ENCODE measurements at regions not wholly inside any gene's neighbourhood (a gene's known extent, or its start where the extent isn't known, plus 50 kb on each side); places are given as distances from the start of the nearest gene placed in this dataset.

GRCh38 chr22:48537343-48537680 is 1290.4 kb downstream of the BRD1 start:
- no peak for DNase-seq

- DNase-seq = no peak
Observed at GRCh38 chr22:48536541-48537342, 1290.9 kb downstream of the BRD1 start.

GRCh38 chr22:48535868-48536540 is 1291.7 kb downstream of the BRD1 start:
- DNase-seq = no peak

- DNase-seq = no peak
Observed at GRCh38 chr22:48534395-48534958, 1293.2 kb downstream of the BRD1 start.

- DNase-seq = no peak
Observed at GRCh38 chr22:48532986-48533385, 1294.7 kb downstream of the BRD1 start.

GRCh38 chr22:48531761-48532435 is 1295.8 kb downstream of the BRD1 start:
- no peak for DNase-seq

- DNase-seq = no peak
Observed at GRCh38 chr22:48531108-48531507, 1296.6 kb downstream of the BRD1 start.

- DNase-seq = no peak
Observed at GRCh38 chr22:48530666-48531065, 1297.0 kb downstream of the BRD1 start.

GRCh38 chr22:48528221-48528915 is 1299.3 kb downstream of the BRD1 start:
- no peak for DNase-seq

GRCh38 chr22:48523761-48524160 is 1303.9 kb downstream of the BRD1 start:
- no peak for DNase-seq

- DNase-seq = peak; percentile 22
Observed at GRCh38 chr22:48523091-48523490, 1304.6 kb downstream of the BRD1 start.

GRCh38 chr22:48522271-48522670 is 1305.4 kb downstream of the BRD1 start:
- DNase-seq = no peak

GRCh38 chr22:48520884-48521588 is 1306.6 kb downstream of the BRD1 start:
- DNase-seq = peak; percentile 4

GRCh38 chr22:48520207-48520606 is 1307.5 kb downstream of the BRD1 start:
- no peak for DNase-seq

- no peak for DNase-seq
Observed at GRCh38 chr22:48517039-48518030, 1310.3 kb downstream of the BRD1 start.

GRCh38 chr22:48516571-48516970 is 1311.1 kb downstream of the BRD1 start:
- DNase-seq = no peak

- no peak for DNase-seq
Observed at GRCh38 chr22:48515571-48516200, 1312.0 kb downstream of the BRD1 start.

- DNase-seq = no peak
Observed at GRCh38 chr22:48513929-48514328, 1313.7 kb downstream of the BRD1 start.

GRCh38 chr22:48513446-48513845 is 1314.2 kb downstream of the BRD1 start:
- DNase-seq = no peak

- no peak for DNase-seq
Observed at GRCh38 chr22:48511781-48512327, 1315.8 kb downstream of the BRD1 start.
